HL-60 (cell line): ENCODE measurements at regions not wholly inside any gene's neighbourhood (a gene's known extent, or its start where the extent isn't known, plus 50 kb on each side); places are given as distances from the start of the nearest gene placed in this dataset.

Source experiments
- POLR2AphosphoS5 ChIP-seq: IDR thresholded peaks from 2 replicates; pipeline ENCODE4 v1.6.1; 2012; ENCODE audit warnings: low read depth
- TF ChIP-seq, protein P1 (sequence below): IDR thresholded peaks from one replicate; pipeline ENCODE4 v1.5.1; 2011; ENCODE audit warnings: low read length, control low read depth, inconsistent platforms; ENCODE audit not compliant: insufficient read depth

GRCh38 chr22:25390297-25391240, 171.1 kb downstream of the CRYBB2 start:
- no peak for TF ChIP-seq POLR2AphosphoS5
- TF ChIP-seq, protein P1, sequence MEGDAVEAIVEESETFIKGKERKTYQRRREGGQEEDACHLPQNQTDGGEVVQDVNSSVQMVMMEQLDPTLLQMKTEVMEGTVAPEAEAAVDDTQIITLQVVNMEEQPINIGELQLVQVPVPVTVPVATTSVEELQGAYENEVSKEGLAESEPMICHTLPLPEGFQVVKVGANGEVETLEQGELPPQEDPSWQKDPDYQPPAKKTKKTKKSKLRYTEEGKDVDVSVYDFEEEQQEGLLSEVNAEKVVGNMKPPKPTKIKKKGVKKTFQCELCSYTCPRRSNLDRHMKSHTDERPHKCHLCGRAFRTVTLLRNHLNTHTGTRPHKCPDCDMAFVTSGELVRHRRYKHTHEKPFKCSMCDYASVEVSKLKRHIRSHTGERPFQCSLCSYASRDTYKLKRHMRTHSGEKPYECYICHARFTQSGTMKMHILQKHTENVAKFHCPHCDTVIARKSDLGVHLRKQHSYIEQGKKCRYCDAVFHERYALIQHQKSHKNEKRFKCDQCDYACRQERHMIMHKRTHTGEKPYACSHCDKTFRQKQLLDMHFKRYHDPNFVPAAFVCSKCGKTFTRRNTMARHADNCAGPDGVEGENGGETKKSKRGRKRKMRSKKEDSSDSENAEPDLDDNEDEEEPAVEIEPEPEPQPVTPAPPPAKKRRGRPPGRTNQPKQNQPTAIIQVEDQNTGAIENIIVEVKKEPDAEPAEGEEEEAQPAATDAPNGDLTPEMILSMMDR = no peak
